ENCODE measurements at regions not wholly inside any gene's neighbourhood (a gene's known extent, or its start where the extent isn't known, plus 50 kb on each side); places are given as distances from the start of the nearest gene placed in this dataset.

- intact Hi-C loops (cut with DNase I), result no loop called here
- WGBS, 4 donors, result 77 to 83% (median 79%) methylated on average over 1 of the region's 1 CpG
- TF ChIP-seq CTCF (IDR thresholded peaks at IDR 0.05), result no peak
- TF ChIP-seq POLR2A (IDR thresholded peaks at IDR 0.05), result no peak
- DNase-seq (no peak), ATAC-seq (no peak)
- peaks cover 0 to 12% (median 0%) of the 10 kb centered on the region in 12 donors for H3K9me3 ChIP-seq
- H3K27ac ChIP-seq, result no peak overlapping the region
- no peaks in the 10 kb centered on the region for H3K36me3 ChIP-seq
- no peaks in the 10 kb centered on the region for H3K27me3 ChIP-seq
- no peak overlapping the region for H3K4me3 ChIP-seq
- no peaks in the 10 kb centered on the region for H3K4me1 ChIP-seq
Measured at GRCh38 chr15:53115563-53115962, 325.4 kb upstream of the ONECUT1 start.

GRCh38 chr15:53114960-53115359, 324.8 kb upstream of the ONECUT1 start:
- 49 to 63% (median 59%) methylated on average over 3 of the region's 3 CpGs for WGBS, 4 donors

GRCh38 chr15:53110999-53111398, 320.9 kb upstream of the ONECUT1 start:
- no peaks in the 10 kb centered on the region for H3K36me3 ChIP-seq
- no peak for DNase-seq
- H3K27me3 ChIP-seq, result peaks cover 0 to 3% (median 0%) of the 10 kb centered on the region in 9 donors
- no peak overlapping the region for H3K27ac ChIP-seq
- 14 to 21% (median 20%) methylated on average over 4 of the region's 4 CpGs for WGBS, 4 donors
- TF ChIP-seq CTCF (IDR thresholded peaks at IDR 0.05) (no peak), POLR2A (IDR thresholded peaks at IDR 0.05) (no peak)
- no peak overlapping the region for H3K4me3 ChIP-seq
- H3K9me3 ChIP-seq, result peaks cover 0 to 4% (median 0%) of the 10 kb centered on the region in 12 donors
- intact Hi-C loops (cut with DNase I), result no loop called here
- ATAC-seq, result no peak
- H3K4me1 ChIP-seq, result no peaks in the 10 kb centered on the region

More at GRCh38 chr15:53114960-53115359, 324.8 kb upstream of the ONECUT1 start:
- Histone ChIP-seq H3K36me3 (no peaks in the 10 kb centered on the region), H3K4me1 (no peaks in the 10 kb centered on the region), H3K27me3 (peaks cover 0 to 3% (median 0%) of the 10 kb centered on the region in 9 donors), H3K4me3 (no peak overlapping the region), H3K9me3 (peaks cover 0 to 12% (median 0%) of the 10 kb centered on the region in 12 donors), H3K27ac (no peak overlapping the region)
- no peak for DNase-seq
- TF ChIP-seq POLR2A (IDR thresholded peaks at IDR 0.05), result no peak
- intact Hi-C loops (cut with DNase I), result no loop called here
- no peak for ATAC-seq

- ATAC-seq (no peak), DNase-seq (no peak)
- Histone ChIP-seq H3K9me3 (no peaks in the 10 kb centered on the region), H3K27ac (no peak overlapping the region), H3K36me3 (no peaks in the 10 kb centered on the region), H3K4me1 (no peaks in the 10 kb centered on the region), H3K4me3 (no peak overlapping the region), H3K27me3 (peaks cover 0 to 3% (median 0%) of the 10 kb centered on the region in 9 donors)
- WGBS, 4 donors, result 63 to 70% (median 64%) methylated on average over 2 of the region's 2 CpGs
- intact Hi-C loops (cut with DNase I), result no loop called here
- TF ChIP-seq CTCF (IDR thresholded peaks at IDR 0.05), result no peak
- TF ChIP-seq POLR2A (IDR thresholded peaks at IDR 0.05), result no peak
Measured at GRCh38 chr15:53108319-53108718, 318.2 kb upstream of the ONECUT1 start.

- Histone ChIP-seq H3K4me3 (no peak overlapping the region), H3K27me3 (peaks cover 0 to 3% (median 0%) of the 10 kb centered on the region in 9 donors), H3K36me3 (no peaks in the 10 kb centered on the region), H3K27ac (no peak overlapping the region), H3K4me1 (no peaks in the 10 kb centered on the region), H3K9me3 (no peaks in the 10 kb centered on the region)
- TF ChIP-seq CTCF (IDR thresholded peaks at IDR 0.05), result no peak
- TF ChIP-seq POLR2A (IDR thresholded peaks at IDR 0.05), result no peak
- WGBS, 4 donors, result 69 to 78% (median 75%) methylated on average over 3 of the region's 3 CpGs
- ATAC-seq (no peak), DNase-seq (no peak)
- intact Hi-C loops (cut with DNase I), result no loop called here
Measured at GRCh38 chr15:53107855-53108254, 317.7 kb upstream of the ONECUT1 start.
